GM12878 (cell line): ENCODE measurements at regions not wholly inside any gene's neighbourhood (a gene's known extent, or its start where the extent isn't known, plus 50 kb on each side); places are given as distances from the start of the nearest gene placed in this dataset.

Source experiments
- CBX5 ChIP-seq: sonication (generic); IDR thresholded peaks from 2 replicates; pipeline ENCODE4 v1.6.1; 2016; ENCODE audit warnings: low read depth, moderate library complexity, mild to moderate bottlenecking, inconsistent platforms
- CHD2 ChIP-seq: IDR thresholded peaks from 2 replicates; pipeline ENCODE4 v1.6.1; 2011; ENCODE audit warnings: low read depth, low read length, improper control_type of control experiment, borderline replicate concordance
- EP300 ChIP-seq, 2 experiments: fragments of 150-350 bp in 1 of 2; IDR thresholded peaks; 2 replicates each; pipeline ENCODE4 v1.6.1; 2011 to 2012; ENCODE audit warnings: low read depth in 2 of 2, low read length in 2 of 2, borderline replicate concordance in 1 of 2, improper control_type of control experiment in 1 of 2, inconsistent platforms in 1 of 2; ENCODE audit not compliant: control insufficient read depth in 1 of 2
- FOXM1 ChIP-seq: IDR thresholded peaks from 2 replicates; pipeline ENCODE4 v1.6.1; 2012; ENCODE audit warnings: low read depth, mild to moderate bottlenecking, inconsistent platforms, low read length, moderate library complexity
- GABPA ChIP-seq: IDR thresholded peaks from 2 replicates; pipeline ENCODE4 v1.6.1; 2014; ENCODE audit warnings: antibody characterized with exemption, low read depth, mild to moderate bottlenecking, inconsistent platforms
- IKZF1 ChIP-seq: fragments of 450-650 bp; conservative IDR thresholded peaks from 2 replicates; pipeline ENCODE4 v1.6.1; 2017; ENCODE audit warnings: antibody characterized with exemption, mild to moderate bottlenecking
- LARP7 ChIP-seq: fragments of 450-650 bp; IDR thresholded peaks from 2 replicates; pipeline ENCODE4 v1.6.1; 2017; ENCODE audit warnings: mild to moderate bottlenecking
- MTA2 ChIP-seq: fragments of 450-650 bp; IDR thresholded peaks from 2 replicates; pipeline ENCODE4 v1.6.1; 2016; ENCODE audit warnings: low read depth, mild to moderate bottlenecking, moderate library complexity
- POU2F2 ChIP-seq: IDR thresholded peaks from 3 replicates; pipeline ENCODE4 v1.6.1; 2011; ENCODE audit warnings: low read depth, mild to moderate bottlenecking, low read length, borderline replicate concordance
- RCOR1 ChIP-seq: conservative IDR thresholded peaks from 2 replicates; pipeline ENCODE4 v1.6.1; 2012; ENCODE audit warnings: low read depth, low read length, improper control_type of control experiment
- SMAD1 ChIP-seq: fragments of 450-650 bp; IDR thresholded peaks from 2 replicates; pipeline ENCODE4 v1.6.1; 2018; ENCODE audit warnings: mild to moderate bottlenecking, low read depth; ENCODE audit not compliant: partially characterized antibody
- SMAD5 ChIP-seq: IDR thresholded peaks from 2 replicates; pipeline ENCODE4 v1.6.1; 2016; ENCODE audit warnings: antibody characterized with exemption, low read depth
- SMC3 ChIP-seq: IDR thresholded peaks from 2 replicates; pipeline ENCODE4 v1.6.1; 2011; ENCODE audit warnings: low read length, improper control_type of control experiment, borderline replicate concordance
- SPI1 ChIP-seq: IDR thresholded peaks from 2 replicates; pipeline ENCODE4 v1.6.1; 2011; ENCODE audit warnings: low read depth, mild to moderate bottlenecking, low read length, moderate library complexity, borderline replicate concordance; ENCODE audit not compliant: insufficient read depth
- TCF12 ChIP-seq: IDR thresholded peaks from 2 replicates; pipeline ENCODE4 v1.6.1; 2011; ENCODE audit warnings: low read depth, mild to moderate bottlenecking, low read length
- WRNIP1 ChIP-seq: IDR thresholded peaks from 2 replicates; pipeline ENCODE4 v1.6.1; 2011; ENCODE audit warnings: low read depth, low read length, improper control_type of control experiment, borderline replicate concordance
- TF ChIP-seq, protein P1 (sequence below): fragments of 450-650 bp; IDR thresholded peaks from 2 replicates; pipeline ENCODE4 v1.6.1; 2017; ENCODE audit warnings: low read depth, mild to moderate bottlenecking, moderate library complexity
- TF ChIP-seq, protein P2 (sequence below): IDR thresholded peaks from 2 replicates; pipeline ENCODE4 v1.6.1; 2012; ENCODE audit warnings: low read depth, low read length, improper control_type of control experiment
- TF ChIP-seq, protein P3 (sequence below): IDR thresholded peaks from 2 replicates; pipeline ENCODE4 v1.6.1; 2012; ENCODE audit warnings: improper control_type of control experiment, low read depth, low read length; ENCODE audit not compliant: insufficient replicate concordance
- TF ChIP-seq, protein P4 (sequence below): fragments of 450-650 bp; IDR thresholded peaks from 2 replicates; pipeline ENCODE4 v1.6.1; 2014; ENCODE audit warnings: mild to moderate bottlenecking
- TF ChIP-seq, protein P5 (sequence below): IDR thresholded peaks from 2 replicates; pipeline ENCODE4 v1.6.1; 2011; ENCODE audit warnings: mild to moderate bottlenecking, low read depth, low read length, moderate library complexity; ENCODE audit not compliant: insufficient replicate concordance

DNA sequence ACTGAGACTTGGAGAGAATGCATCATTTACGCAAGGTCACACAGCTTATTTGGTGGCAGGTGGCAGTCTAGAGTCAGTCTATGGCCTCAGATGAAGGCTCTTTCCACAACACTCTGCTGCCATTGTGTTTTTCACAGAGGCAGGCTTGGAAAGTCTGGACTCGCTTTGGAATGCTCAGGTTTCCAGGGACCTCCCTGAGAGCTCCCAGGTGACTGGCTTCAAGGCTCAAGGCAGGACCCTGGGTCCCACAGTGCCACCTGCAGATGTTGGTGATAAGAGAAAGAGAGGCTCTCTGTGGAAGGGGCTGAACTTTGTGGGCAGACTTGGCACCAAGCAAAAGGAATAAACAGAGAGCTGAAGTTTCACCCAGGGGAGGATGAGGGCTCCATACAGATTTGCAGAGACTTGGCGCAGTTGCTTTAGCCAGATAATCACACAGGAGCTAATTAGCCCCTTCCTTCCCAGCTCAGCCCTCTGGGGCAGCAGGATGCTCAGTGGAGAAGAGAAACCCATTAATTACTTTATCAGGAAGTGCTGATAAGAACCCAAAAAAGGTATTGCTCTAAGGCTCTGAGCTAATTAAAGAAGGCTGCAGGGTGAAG lies 103.5 kb downstream of the LBH start (continued):
- TF ChIP-seq WRNIP1 (no peak), EP300 (IDR thresholded peaks at IDR 0.05; ENCODE audit: borderline replicate concordance in 1 of 2, control insufficient read depth in 1 of 2, low read depth in 2 of 2, low read length in 2 of 2) (no peak), GABPA (no peak), RCOR1 (no peak), SPI1 (peak; percentile 54; the same call in 1 of the 2 replicates), CBX5 (no peak), SMAD5 (no peak), SMC3 (peak; percentile 37; the same call in 1 of the 2 replicates), POU2F2 (no peak), IKZF1 (peak; percentile 59), LARP7 (no peak), FOXM1 (no peak), SMAD1 (no peak), CHD2 (no peak), TCF12 (no peak), MTA2 (peak; percentile 76)
- TF ChIP-seq, protein P1, sequence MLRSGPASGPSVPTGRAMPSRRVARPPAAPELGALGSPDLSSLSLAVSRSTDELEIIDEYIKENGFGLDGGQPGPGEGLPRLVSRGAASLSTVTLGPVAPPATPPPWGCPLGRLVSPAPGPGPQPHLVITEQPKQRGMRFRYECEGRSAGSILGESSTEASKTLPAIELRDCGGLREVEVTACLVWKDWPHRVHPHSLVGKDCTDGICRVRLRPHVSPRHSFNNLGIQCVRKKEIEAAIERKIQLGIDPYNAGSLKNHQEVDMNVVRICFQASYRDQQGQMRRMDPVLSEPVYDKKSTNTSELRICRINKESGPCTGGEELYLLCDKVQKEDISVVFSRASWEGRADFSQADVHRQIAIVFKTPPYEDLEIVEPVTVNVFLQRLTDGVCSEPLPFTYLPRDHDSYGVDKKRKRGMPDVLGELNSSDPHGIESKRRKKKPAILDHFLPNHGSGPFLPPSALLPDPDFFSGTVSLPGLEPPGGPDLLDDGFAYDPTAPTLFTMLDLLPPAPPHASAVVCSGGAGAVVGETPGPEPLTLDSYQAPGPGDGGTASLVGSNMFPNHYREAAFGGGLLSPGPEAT: no peak
- TF ChIP-seq, protein P2, sequence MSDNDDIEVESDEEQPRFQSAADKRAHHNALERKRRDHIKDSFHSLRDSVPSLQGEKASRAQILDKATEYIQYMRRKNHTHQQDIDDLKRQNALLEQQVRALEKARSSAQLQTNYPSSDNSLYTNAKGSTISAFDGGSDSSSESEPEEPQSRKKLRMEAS: no peak
- TF ChIP-seq, protein P3, sequence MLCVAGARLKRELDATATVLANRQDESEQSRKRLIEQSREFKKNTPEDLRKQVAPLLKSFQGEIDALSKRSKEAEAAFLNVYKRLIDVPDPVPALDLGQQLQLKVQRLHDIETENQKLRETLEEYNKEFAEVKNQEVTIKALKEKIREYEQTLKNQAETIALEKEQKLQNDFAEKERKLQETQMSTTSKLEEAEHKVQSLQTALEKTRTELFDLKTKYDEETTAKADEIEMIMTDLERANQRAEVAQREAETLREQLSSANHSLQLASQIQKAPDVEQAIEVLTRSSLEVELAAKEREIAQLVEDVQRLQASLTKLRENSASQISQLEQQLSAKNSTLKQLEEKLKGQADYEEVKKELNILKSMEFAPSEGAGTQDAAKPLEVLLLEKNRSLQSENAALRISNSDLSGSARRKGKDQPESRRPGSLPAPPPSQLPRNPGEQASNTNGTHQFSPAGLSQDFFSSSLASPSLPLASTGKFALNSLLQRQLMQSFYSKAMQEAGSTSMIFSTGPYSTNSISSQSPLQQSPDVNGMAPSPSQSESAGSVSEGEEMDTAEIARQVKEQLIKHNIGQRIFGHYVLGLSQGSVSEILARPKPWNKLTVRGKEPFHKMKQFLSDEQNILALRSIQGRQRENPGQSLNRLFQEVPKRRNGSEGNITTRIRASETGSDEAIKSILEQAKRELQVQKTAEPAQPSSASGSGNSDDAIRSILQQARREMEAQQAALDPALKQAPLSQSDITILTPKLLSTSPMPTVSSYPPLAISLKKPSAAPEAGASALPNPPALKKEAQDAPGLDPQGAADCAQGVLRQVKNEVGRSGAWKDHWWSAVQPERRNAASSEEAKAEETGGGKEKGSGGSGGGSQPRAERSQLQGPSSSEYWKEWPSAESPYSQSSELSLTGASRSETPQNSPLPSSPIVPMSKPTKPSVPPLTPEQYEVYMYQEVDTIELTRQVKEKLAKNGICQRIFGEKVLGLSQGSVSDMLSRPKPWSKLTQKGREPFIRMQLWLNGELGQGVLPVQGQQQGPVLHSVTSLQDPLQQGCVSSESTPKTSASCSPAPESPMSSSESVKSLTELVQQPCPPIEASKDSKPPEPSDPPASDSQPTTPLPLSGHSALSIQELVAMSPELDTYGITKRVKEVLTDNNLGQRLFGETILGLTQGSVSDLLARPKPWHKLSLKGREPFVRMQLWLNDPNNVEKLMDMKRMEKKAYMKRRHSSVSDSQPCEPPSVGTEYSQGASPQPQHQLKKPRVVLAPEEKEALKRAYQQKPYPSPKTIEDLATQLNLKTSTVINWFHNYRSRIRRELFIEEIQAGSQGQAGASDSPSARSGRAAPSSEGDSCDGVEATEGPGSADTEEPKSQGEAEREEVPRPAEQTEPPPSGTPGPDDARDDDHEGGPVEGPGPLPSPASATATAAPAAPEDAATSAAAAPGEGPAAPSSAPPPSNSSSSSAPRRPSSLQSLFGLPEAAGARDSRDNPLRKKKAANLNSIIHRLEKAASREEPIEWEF: no peak
- TF ChIP-seq, protein P4, sequence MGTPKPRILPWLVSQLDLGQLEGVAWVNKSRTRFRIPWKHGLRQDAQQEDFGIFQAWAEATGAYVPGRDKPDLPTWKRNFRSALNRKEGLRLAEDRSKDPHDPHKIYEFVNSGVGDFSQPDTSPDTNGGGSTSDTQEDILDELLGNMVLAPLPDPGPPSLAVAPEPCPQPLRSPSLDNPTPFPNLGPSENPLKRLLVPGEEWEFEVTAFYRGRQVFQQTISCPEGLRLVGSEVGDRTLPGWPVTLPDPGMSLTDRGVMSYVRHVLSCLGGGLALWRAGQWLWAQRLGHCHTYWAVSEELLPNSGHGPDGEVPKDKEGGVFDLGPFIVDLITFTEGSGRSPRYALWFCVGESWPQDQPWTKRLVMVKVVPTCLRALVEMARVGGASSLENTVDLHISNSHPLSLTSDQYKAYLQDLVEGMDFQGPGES: no peak
- TF ChIP-seq, protein P5, sequence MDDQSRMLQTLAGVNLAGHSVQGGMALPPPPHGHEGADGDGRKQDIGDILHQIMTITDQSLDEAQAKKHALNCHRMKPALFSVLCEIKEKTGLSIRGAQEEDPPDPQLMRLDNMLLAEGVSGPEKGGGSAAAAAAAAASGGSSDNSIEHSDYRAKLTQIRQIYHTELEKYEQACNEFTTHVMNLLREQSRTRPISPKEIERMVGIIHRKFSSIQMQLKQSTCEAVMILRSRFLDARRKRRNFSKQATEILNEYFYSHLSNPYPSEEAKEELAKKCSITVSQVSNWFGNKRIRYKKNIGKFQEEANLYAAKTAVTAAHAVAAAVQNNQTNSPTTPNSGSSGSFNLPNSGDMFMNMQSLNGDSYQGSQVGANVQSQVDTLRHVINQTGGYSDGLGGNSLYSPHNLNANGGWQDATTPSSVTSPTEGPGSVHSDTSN: no peak
